Endothelial cell of umbilical vein (primary cell): ENCODE measurements at regions not wholly inside any gene's neighbourhood (a gene's known extent, or its start where the extent isn't known, plus 50 kb on each side); places are given as distances from the start of the nearest gene placed in this dataset.

ENCODE experiments used
- BruUV-seq: library from RNA; stranded (reverse); fragments of 400-500 nt; replicated peaks from 2 replicates; lab custom pipeline; 2021; lab: Mats Ljungman, UMichigan
- CTCF ChIA-PET: fragments of 300-600, 350-600 bp; sonication (Branson Sonifier 250); formaldehyde crosslinking; loops from one replicate; lab custom pipeline; 2021; ENCODE audit warnings: antibody characterized with exemption, inconsistent platforms; lab: Charles Lee
- POLR2A ChIA-PET: fragments of 300-600, 350-600 bp; sonication (Branson Sonifier 250); formaldehyde crosslinking; loops from one replicate; lab custom pipeline; 2021; ENCODE audit warnings: antibody characterized with exemption, inconsistent platforms; lab: Charles Lee
- DNase-seq: peaks from one replicate; pipeline ENCODE4 v3.0.0-alpha.2; 2011; ENCODE audit warnings: low read depth, low spot score
- FAIRE-seq: peaks from 2 replicates; lab custom pipeline; 2011; peaks lifted over from hg19 to GRCh38; lab: Jason Lieb, UNC
- H2AFZ ChIP-seq: 2 replicates; pipeline ENCODE4 v1.6.0; 2012; ENCODE audit warnings: low read depth, low read length, control low read depth, inconsistent platforms
- H3K27ac ChIP-seq: 2 replicates; pipeline ENCODE4 v1.5.1; 2011; ENCODE audit warnings: low read depth, mild to moderate bottlenecking, control low read depth, low read length, moderate library complexity; ENCODE audit not compliant: insufficient read depth
- H3K27me3 ChIP-seq, 2 experiments: 2 replicates each; pipeline versions ENCODE4 v1.6.0 to v1.6.1; 2011; ENCODE audit warnings: low read length in 2 of 2, mixed read lengths in 1 of 2; ENCODE audit not compliant: control insufficient read depth in 2 of 2, insufficient read depth in 2 of 2
- H3K36me3 ChIP-seq, 2 experiments: 2 replicates in 1 of 2; 3 replicates in 1 of 2; pipeline ENCODE4 v1.5.1; 2011; ENCODE audit warnings: low read length in 2 of 2, mild to moderate bottlenecking in 1 of 2, moderate library complexity in 1 of 2; ENCODE audit not compliant: control insufficient read depth in 2 of 2, insufficient read depth in 2 of 2; ENCODE audit errors: extremely low read depth in 1 of 2
- H3K4me1 ChIP-seq: 3 replicates; pipeline ENCODE4 v1.5.1; 2011; ENCODE audit warnings: mild to moderate bottlenecking, low read length; ENCODE audit not compliant: control insufficient read depth, insufficient read depth; ENCODE audit errors: extremely low read depth
- H3K4me2 ChIP-seq: 2 replicates; pipeline ENCODE4 v1.6.1; 2011; ENCODE audit warnings: low read length, control low read depth, mixed read lengths; ENCODE audit not compliant: insufficient read depth
- H3K4me3 ChIP-seq, 3 experiments: fragments of 200-600 bp in 1 of 3; sonication (generic), shearing (Covaris generic) in 1 of 3; replicated peaks in 1 of 3; 2 replicates each; pipeline ENCODE4 v1.5.1; 2011 to 2016; ENCODE audit warnings: control low read depth in 3 of 3, low read length in 3 of 3, mild to moderate bottlenecking in 2 of 3, inconsistent platforms in 1 of 3, low read depth in 1 of 3, moderate library complexity in 1 of 3; ENCODE audit not compliant: insufficient read depth in 1 of 3
- H3K79me2 ChIP-seq: 2 replicates; pipeline ENCODE4 v1.6.0; 2012; ENCODE audit warnings: low read length, inconsistent platforms; ENCODE audit not compliant: control insufficient read depth, insufficient read depth
- H3K9ac ChIP-seq: replicated peaks from 2 replicates; pipeline ENCODE3; 2011; ENCODE audit warnings: low read length, control low read depth; ENCODE audit not compliant: insufficient read depth; ENCODE audit errors: extremely low read depth
- H3K9me1 ChIP-seq: replicated peaks from 3 replicates; pipeline ENCODE4 v1.6.0; 2011; ENCODE audit warnings: mild to moderate bottlenecking, low read length; ENCODE audit not compliant: control insufficient read depth, insufficient read depth; ENCODE audit errors: extremely low read depth
- H3K9me3 ChIP-seq: replicated peaks from 2 replicates; pipeline ENCODE4 v1.5.1; 2012; ENCODE audit warnings: low read length, inconsistent platforms; ENCODE audit not compliant: control insufficient read depth, insufficient read depth
- H4K20me1 ChIP-seq: replicated peaks from 2 replicates; pipeline ENCODE3; 2011; ENCODE audit warnings: mild to moderate bottlenecking, low read length; ENCODE audit not compliant: control insufficient read depth, insufficient read depth; ENCODE audit errors: extremely low read depth
- EZH2 ChIP-seq: IDR thresholded peaks from 2 replicates; pipeline ENCODE4 v1.6.1; 2012; ENCODE audit warnings: borderline replicate concordance, low read depth, mild to moderate bottlenecking, moderate library complexity, low read length, inconsistent platforms; ENCODE audit not compliant: severe bottlenecking
- FOS ChIP-seq: IDR thresholded peaks from 2 replicates; pipeline ENCODE4 v1.6.1; 2011; ENCODE audit warnings: mild to moderate bottlenecking, low read length, moderate library complexity, borderline replicate concordance; ENCODE audit not compliant: insufficient read depth
- JUN ChIP-seq: IDR thresholded peaks from 2 replicates; pipeline ENCODE4 v1.6.1; 2011; ENCODE audit warnings: borderline replicate concordance, low read depth; ENCODE audit not compliant: insufficient read length, insufficient read depth
- MAX ChIP-seq: IDR thresholded peaks from 2 replicates; pipeline ENCODE4 v1.6.1; 2011; ENCODE audit not compliant: insufficient read depth, insufficient read length
- MYC ChIP-seq: IDR thresholded peaks from one replicate; pipeline ENCODE4 v1.6.1; 2011; ENCODE audit warnings: mild to moderate bottlenecking, low read depth, low read length
- POLR2A ChIP-seq: IDR thresholded peaks from 2 replicates; pipeline ENCODE4 v1.6.1; 2012; ENCODE audit warnings: low read depth, mild to moderate bottlenecking, control low read depth, low read length
- POLR2AphosphoS5 ChIP-seq: IDR thresholded peaks from 2 replicates; pipeline ENCODE4 v1.6.1; 2012; ENCODE audit warnings: low read depth, mild to moderate bottlenecking, control low read depth, low read length, moderate library complexity; ENCODE audit not compliant: insufficient read depth
- dilution Hi-C: fragments of 300-500 bp; cut with MboI; formaldehyde crosslinking; loops from one replicate; pipeline ENCODE4 v1.15.0; 2019; ENCODE audit warnings: low sequenced_read_pairs; ENCODE audit not compliant: extremely low pct_ligation_motif_present
- intact Hi-C: fragments of 100-400 bp; cut with micrococcal nuclease; formaldehyde crosslinking; loops from one replicate; pipeline ENCODE4 v1.10.0; 2022

GRCh38 chr18:55073834-55074233 lies 114.6 kb upstream of the CCDC68 start:
- ChIA-PET POLR2A (no interaction called here), CTCF (no interaction called here)
- H3K36me3 ChIP-seq: no peaks in the 10 kb centered on the region
- dilution Hi-C loops (no loop called here), intact Hi-C loops (no loop called here)
- TF ChIP-seq POLR2A: no peak
- no peak for TF ChIP-seq JUN
- no peak for TF ChIP-seq FOS
- TF ChIP-seq MYC: no peak
- TF ChIP-seq EZH2: no peak
- no peak for TF ChIP-seq POLR2AphosphoS5
- TF ChIP-seq MAX: no peak
- H3K27me3 ChIP-seq: peaks cover 1 to 18% of the 10 kb centered on the region in 2 experiments
- H3K4me3 ChIP-seq: no peak overlapping the region
- no peak overlapping the region for H3K9ac ChIP-seq
- H3K9me3 ChIP-seq: no peaks in the 10 kb centered on the region
- no peak for DNase-seq
- no peak overlapping the region for H3K27ac ChIP-seq
- no peak for FAIRE-seq
- BruUV-seq: no TSS peak
- no peaks in the 10 kb centered on the region for H3K9me1 ChIP-seq
- no peaks in the 10 kb centered on the region for H3K79me2 ChIP-seq
- H3K4me2 ChIP-seq: no peak overlapping the region
- no peak overlapping the region for H2AFZ ChIP-seq
- no peaks in the 10 kb centered on the region for H3K4me1 ChIP-seq
- no peaks in the 10 kb centered on the region for H4K20me1 ChIP-seq

GRCh38 chr18:55073116-55073515 lies 113.9 kb upstream of the CCDC68 start:
- CTCF ChIA-PET: no interaction called here
- Histone ChIP-seq H3K9me3 (no peaks in the 10 kb centered on the region), H3K27me3 (peaks cover 1 to 18% of the 10 kb centered on the region in 2 experiments), H3K9ac (no peak overlapping the region), H3K4me1 (no peaks in the 10 kb centered on the region), H3K36me3 (no peaks in the 10 kb centered on the region), H3K27ac (no peak overlapping the region), H2AFZ (no peak overlapping the region), H3K4me2 (no peak overlapping the region), H3K9me1 (no peaks in the 10 kb centered on the region), H3K4me3 (no peak overlapping the region), H4K20me1 (no peaks in the 10 kb centered on the region), H3K79me2 (no peaks in the 10 kb centered on the region)
- DNase-seq: no peak
- BruUV-seq: no TSS peak
- dilution Hi-C loops: no loop called here
- no peak for TF ChIP-seq POLR2AphosphoS5
- TF ChIP-seq POLR2A: no peak
- TF ChIP-seq FOS: no peak
- no peak for TF ChIP-seq MYC
- POLR2A ChIA-PET: no interaction called here
- intact Hi-C loops: no loop called here
- no peak for FAIRE-seq
